AG04450 (cell line): ENCODE measurements at regions not wholly inside any gene's neighbourhood (a gene's known extent, or its start where the extent isn't known, plus 50 kb on each side); places are given as distances from the start of the nearest gene placed in this dataset.
"Not testable (repeated sequence)": the region's sequence is repeated elsewhere in the genome, so short reads cannot be mapped to it uniquely, and the experiment has no call there.

Source experiments
- CTCF ChIA-PET: fragments of 300-600, 350-600 bp; formaldehyde crosslinking; extraction: SDS; loops from one replicate; lab custom pipeline; 2022; ENCODE audit warnings: antibody characterized with exemption, inconsistent platforms; lab: Charles Lee
- POLR2A ChIA-PET: fragments of 350-600 bp; formaldehyde crosslinking; extraction: SDS; loops from one replicate; lab custom pipeline; 2021; ENCODE audit warnings: antibody characterized with exemption, inconsistent platforms; lab: Yijun Ruan, JAX
- DNase-seq: peaks from one replicate; pipeline ENCODE4 v3.0.0-alpha.2; 2011; ENCODE audit warnings: low read depth, low spot score
- H3K27ac ChIP-seq: one replicate; pipeline ENCODE4 v1.5.1; 2012; ENCODE audit warnings: low read depth, low read length, control low read depth
- H3K27me3 ChIP-seq: one replicate; pipeline ENCODE4 v1.6.0; 2012; ENCODE audit warnings: low read length; ENCODE audit not compliant: control insufficient read depth, insufficient read depth
- H3K4me3 ChIP-seq: 2 replicates; pipeline ENCODE4 v1.5.1; 2011; ENCODE audit warnings: mild to moderate bottlenecking, low read depth, low read length, control low read depth
- H3K9me3 ChIP-seq: 2 replicates; pipeline ENCODE4 v1.5.1; 2012; ENCODE audit warnings: low read length; ENCODE audit not compliant: control insufficient read depth, insufficient read depth
- TF ChIP-seq, protein P1 (sequence below): IDR thresholded peaks from 2 replicates; pipeline ENCODE4 v1.5.1; 2011; ENCODE audit warnings: low read depth, low read length, control low read depth, inconsistent platforms

DNA sequence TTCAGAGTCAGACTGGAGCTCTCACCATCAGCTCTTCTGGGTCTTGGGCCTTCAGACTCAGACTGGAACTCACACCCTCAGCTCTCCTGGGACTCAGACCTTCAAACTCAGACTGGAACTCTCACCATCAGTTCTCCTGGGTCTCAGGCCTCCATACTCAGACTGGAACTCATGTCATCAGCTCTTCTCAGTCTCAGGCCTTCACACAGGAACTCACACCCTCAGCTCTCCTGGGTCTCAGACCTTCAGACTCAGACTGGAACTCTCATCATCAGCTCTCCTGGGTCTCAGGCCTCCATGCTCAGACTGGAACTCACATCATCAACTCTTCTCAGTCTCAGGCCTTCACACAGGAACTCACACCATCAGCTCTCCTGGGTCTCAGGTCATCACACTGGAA, 147.2 kb upstream of the MXRA5 start:
- Histone ChIP-seq H3K27ac (no peak overlapping the region), H3K4me3 (no peak overlapping the region), H3K27me3 (no peaks in the 10 kb centered on the region), H3K9me3 (no peaks in the 10 kb centered on the region)
- CTCF ChIA-PET: no interaction called here
- POLR2A ChIA-PET: no interaction called here
- no peak for DNase-seq
- TF ChIP-seq, protein P1, sequence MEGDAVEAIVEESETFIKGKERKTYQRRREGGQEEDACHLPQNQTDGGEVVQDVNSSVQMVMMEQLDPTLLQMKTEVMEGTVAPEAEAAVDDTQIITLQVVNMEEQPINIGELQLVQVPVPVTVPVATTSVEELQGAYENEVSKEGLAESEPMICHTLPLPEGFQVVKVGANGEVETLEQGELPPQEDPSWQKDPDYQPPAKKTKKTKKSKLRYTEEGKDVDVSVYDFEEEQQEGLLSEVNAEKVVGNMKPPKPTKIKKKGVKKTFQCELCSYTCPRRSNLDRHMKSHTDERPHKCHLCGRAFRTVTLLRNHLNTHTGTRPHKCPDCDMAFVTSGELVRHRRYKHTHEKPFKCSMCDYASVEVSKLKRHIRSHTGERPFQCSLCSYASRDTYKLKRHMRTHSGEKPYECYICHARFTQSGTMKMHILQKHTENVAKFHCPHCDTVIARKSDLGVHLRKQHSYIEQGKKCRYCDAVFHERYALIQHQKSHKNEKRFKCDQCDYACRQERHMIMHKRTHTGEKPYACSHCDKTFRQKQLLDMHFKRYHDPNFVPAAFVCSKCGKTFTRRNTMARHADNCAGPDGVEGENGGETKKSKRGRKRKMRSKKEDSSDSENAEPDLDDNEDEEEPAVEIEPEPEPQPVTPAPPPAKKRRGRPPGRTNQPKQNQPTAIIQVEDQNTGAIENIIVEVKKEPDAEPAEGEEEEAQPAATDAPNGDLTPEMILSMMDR: no peak

DNA sequence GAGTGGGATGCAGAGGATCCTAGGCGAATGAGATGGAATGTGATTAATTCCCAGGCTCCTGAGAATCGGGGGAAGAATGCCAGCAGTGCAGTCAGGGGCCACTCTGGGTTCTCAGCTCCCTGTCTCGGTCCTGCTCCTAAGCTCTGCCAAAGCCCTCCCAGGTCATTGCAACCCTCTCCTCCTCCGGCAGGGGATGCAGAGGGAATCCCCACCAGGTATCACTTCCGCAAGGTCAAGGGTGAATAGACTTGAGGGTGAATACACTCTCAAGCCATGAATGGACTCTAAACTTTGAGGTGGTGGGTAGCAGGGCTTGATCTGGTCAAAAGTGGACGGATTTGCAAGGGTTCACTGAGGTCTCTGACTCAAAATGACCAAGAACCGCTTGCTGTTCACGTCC, 139.3 kb upstream of the MXRA5 start:
- no peak overlapping the region for H3K4me3 ChIP-seq
- POLR2A ChIA-PET: no interaction called here
- H3K27ac ChIP-seq: no peak overlapping the region
- no peak for DNase-seq
- TF ChIP-seq, protein P1: no peak
- CTCF ChIA-PET: no interaction called here
- no peaks in the 10 kb centered on the region for H3K9me3 ChIP-seq
- no peaks in the 10 kb centered on the region for H3K27me3 ChIP-seq

DNA sequence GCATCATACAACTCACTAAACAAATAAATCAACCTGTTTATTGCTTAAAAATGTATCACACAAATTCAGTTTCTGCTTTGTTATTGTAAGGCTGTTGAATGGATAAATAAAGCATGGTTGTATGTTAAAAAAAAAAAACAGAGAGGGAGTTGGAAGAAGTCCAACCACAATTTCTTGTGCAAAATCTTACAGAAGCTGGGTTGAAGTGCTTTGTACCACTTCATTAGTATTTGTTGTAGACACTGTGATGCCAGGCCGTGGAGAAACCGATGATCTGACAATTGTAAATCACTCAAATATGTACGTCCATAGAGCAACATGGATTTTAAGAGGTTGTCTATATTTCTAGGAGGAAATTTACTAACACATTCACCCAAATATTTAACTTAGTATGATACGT, 132.6 kb upstream of the MXRA5 start:
- CTCF ChIA-PET: no interaction called here
- Histone ChIP-seq H3K9me3 (no peaks in the 10 kb centered on the region), H3K27ac (no peak overlapping the region), H3K4me3 (no peak overlapping the region), H3K27me3 (no peaks in the 10 kb centered on the region)
- DNase-seq: no peak
- POLR2A ChIA-PET: no interaction called here
- TF ChIP-seq, protein P1: no peak

DNA sequence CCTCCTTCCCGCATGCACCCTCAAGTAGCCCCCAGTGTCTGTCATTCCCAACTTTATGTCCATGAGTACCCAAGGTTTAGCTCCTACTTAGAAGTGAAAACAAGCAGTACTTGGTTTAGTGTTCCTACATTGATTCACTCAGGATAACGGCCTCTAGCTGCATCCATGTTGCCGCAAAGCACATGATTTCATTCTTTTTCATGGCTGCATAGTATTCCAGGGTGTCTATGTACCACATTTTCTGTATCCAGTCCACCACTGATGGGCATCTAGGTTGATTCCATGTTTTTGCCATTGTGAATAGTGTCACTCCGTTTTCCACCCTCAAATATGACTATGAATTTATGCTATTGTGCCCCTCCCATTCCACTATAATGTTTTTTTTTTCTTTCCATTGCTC, 130.5 kb upstream of the MXRA5 start:
- Histone ChIP-seq H3K9me3 (no peaks in the 10 kb centered on the region), H3K4me3 (no peak overlapping the region), H3K27ac (no peak overlapping the region), H3K27me3 (no peaks in the 10 kb centered on the region)
- POLR2A ChIA-PET: no interaction called here
- TF ChIP-seq, protein P1: no peak
- CTCF ChIA-PET: no interaction called here
- no peak for DNase-seq

DNA sequence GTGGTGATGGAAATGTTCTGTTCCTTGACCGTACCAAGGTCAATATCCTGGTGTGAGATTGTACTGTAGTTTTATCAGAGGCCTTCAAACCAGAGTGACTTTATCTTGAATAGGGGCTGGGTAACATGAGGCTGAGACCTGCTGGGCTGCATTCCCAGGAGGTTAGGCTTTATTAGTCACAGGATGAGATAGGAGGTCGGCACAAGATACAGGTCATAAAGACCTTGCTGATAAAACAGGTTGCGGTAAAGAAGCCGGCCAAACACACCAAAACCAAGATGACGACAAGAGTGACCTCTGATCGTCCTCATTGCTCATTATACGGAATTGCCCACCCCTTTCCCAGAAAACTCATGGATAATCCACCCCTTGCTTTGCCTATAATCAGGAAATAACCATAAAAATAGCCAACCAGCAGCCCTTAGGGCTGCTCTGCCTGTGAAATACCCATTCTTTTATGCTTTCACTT, 123.8 kb upstream of the MXRA5 start:
- H3K4me3 ChIP-seq, POLR2A ChIA-PET, DNase-seq, H3K27ac ChIP-seq, CTCF ChIA-PET, H3K27me3 ChIP-seq, H3K9me3 ChIP-seq: not testable (repeated sequence)

DNA sequence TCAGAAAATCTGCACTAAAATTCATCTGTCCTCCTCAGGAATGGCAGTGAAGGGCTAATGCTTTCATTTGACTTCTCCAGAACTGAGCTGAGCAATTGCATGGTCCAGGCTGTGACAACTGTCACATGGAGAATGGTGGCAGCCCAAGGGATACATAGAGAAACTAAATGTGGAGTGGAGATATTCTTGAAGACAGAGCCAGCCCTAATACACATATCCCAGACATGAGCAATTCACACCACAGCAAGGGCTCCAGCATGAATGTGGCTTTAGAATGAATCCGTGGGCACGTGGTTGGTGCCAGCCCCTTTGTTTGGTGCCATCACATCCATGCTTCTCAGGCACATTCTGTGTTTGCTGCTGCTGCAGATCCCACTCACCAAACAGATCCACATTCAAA, 121.6 kb upstream of the MXRA5 start:
- Histone ChIP-seq H3K9me3 (no peaks in the 10 kb centered on the region), H3K4me3 (no peak overlapping the region), H3K27me3 (no peaks in the 10 kb centered on the region), H3K27ac (no peak overlapping the region)
- no peak for DNase-seq
- TF ChIP-seq, protein P1: no peak
- ChIA-PET POLR2A (no interaction called here), CTCF (no interaction called here)
